ENCODE measurements at regions not wholly inside any gene's neighbourhood (a gene's known extent, or its start where the extent isn't known, plus 50 kb on each side); places are given as distances from the start of the nearest gene placed in this dataset.

DNA sequence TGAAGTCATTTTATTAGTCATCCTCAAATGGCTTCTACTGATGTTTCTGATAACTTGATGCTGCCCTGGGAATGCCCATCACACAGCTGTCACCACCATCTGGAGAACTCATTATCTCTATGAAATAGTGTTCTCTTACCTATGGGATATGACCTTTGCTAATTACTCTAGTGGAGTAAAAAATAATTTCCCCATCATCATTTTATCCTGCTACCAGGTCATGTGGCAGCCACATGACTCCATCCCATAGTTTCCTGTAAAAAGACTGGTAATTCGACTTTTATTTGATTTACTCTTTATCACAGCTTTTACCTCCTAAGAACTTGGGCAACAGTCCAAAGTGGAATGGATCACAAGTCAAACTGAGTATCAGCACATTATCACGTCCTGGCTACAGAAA lies 76.1 kb upstream of the USP25 start:
- TF ChIP-seq EZH2phosphoT487 (IDR thresholded peaks at IDR 0.05; ENCODE audit: borderline replicate concordance, low read depth, low read length), result no peak
- no peak for TF ChIP-seq CTCF (conservative IDR thresholded peaks at IDR 0.05; ENCODE audit: low read length)
- H3K4me3 ChIP-seq (ENCODE audit: low read depth, low read length, poor library complexity, severe bottlenecking), result no peak overlapping the region
- intact Hi-C loops (cut with micrococcal nuclease; ENCODE audit: unreplicated experiment), result no loop called here
- ChIA-PET POLR2A (interaction anchor here (1.2 kb wide), 1 partner anchor 17 kb away, joined by 3 read pairs; no protein-coding TSS in a partner anchor), CTCF (ENCODE audit: unreplicated experiment) (no interaction called here)
- no TSS peak for BruUV-seq (replicated peaks)
- no peak overlapping the region for H3K4me2 ChIP-seq (ENCODE audit: low read length)
- H3K27ac ChIP-seq (ENCODE audit: low read depth, low read length, poor library complexity, severe bottlenecking), result no peak overlapping the region
- H4K20me1 ChIP-seq (ENCODE audit: insufficient read depth, low read length), result no peaks in the 10 kb centered on the region
- no peak overlapping the region for H2AFZ ChIP-seq (ENCODE audit: low read length)
- no peaks in the 10 kb centered on the region for H3K9me2 ChIP-seq (ENCODE audit: insufficient read depth, low read length)
- no peaks in the 10 kb centered on the region for H3K36me3 ChIP-seq (ENCODE audit: insufficient read depth, low read length)
- no peaks in the 10 kb centered on the region for H3K4me1 ChIP-seq (ENCODE audit: insufficient read depth, low read length, poor library complexity, severe bottlenecking)
- no peaks in the 10 kb centered on the region for H3K9me3 ChIP-seq (ENCODE audit: low read length)
- H3K79me2 ChIP-seq (ENCODE audit: insufficient read depth, low read depth, low read length), result no peaks in the 10 kb centered on the region
- DNase-seq (ENCODE audit: low spot score), result no peak

DNA sequence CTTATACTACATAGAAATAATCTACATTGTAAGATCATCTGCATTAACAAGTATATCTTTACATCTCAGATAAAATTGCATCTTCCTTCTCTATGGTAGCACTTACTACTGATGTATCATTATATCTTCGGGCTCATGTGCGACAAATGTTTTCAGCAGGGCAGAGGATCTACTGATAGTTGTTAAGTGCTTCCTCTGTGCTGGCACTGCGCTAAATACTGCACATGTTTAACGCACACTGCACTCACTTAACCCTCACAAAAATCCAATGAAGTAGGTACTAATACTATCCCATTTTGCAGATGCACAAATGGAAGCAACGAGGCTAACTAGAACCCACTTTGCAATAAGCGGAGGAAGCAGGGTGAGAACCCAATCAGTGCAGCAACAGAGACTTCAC lies 75.6 kb upstream of the USP25 start:
- CTCF ChIA-PET (ENCODE audit: unreplicated experiment), result no interaction called here
- POLR2A ChIA-PET, result no interaction called here
- no TSS peak for BruUV-seq (replicated peaks)
- Histone ChIP-seq H3K4me2 (ENCODE audit: low read length) (no peak overlapping the region), H3K9me3 (ENCODE audit: low read length) (no peaks in the 10 kb centered on the region), H3K27ac (ENCODE audit: low read depth, low read length, poor library complexity, severe bottlenecking) (no peak overlapping the region), H3K4me3 (ENCODE audit: low read depth, low read length, poor library complexity, severe bottlenecking) (no peak overlapping the region), H3K9me2 (ENCODE audit: insufficient read depth, low read length) (no peaks in the 10 kb centered on the region), H3K36me3 (ENCODE audit: insufficient read depth, low read length) (no peaks in the 10 kb centered on the region), H3K79me2 (ENCODE audit: insufficient read depth, low read depth, low read length) (no peaks in the 10 kb centered on the region), H3K4me1 (ENCODE audit: insufficient read depth, low read length, poor library complexity, severe bottlenecking) (no peaks in the 10 kb centered on the region), H4K20me1 (ENCODE audit: insufficient read depth, low read length) (no peaks in the 10 kb centered on the region), H2AFZ (ENCODE audit: low read length) (no peak overlapping the region)
- TF ChIP-seq EZH2phosphoT487 (IDR thresholded peaks at IDR 0.05; ENCODE audit: borderline replicate concordance, low read depth, low read length) (no peak), CTCF (conservative IDR thresholded peaks at IDR 0.05; ENCODE audit: low read length) (no peak)
- intact Hi-C loops (cut with micrococcal nuclease; ENCODE audit: unreplicated experiment), result no loop called here
- DNase-seq (ENCODE audit: low spot score), result no peak

GRCh38 chr21:15659753-15660422 lies 69.9 kb upstream of the USP25 start:
- H4K20me1 ChIP-seq (ENCODE audit: insufficient read depth, low read length), result no peaks in the 10 kb centered on the region
- no peak overlapping the region for H2AFZ ChIP-seq (ENCODE audit: low read length)
- no peak overlapping the region for H3K4me3 ChIP-seq (ENCODE audit: low read depth, low read length, poor library complexity, severe bottlenecking)
- intact Hi-C loops (cut with micrococcal nuclease; ENCODE audit: unreplicated experiment), result no loop called here
- no peaks in the 10 kb centered on the region for H3K79me2 ChIP-seq (ENCODE audit: insufficient read depth, low read depth, low read length)
- H3K9me3 ChIP-seq (ENCODE audit: low read length), result no peaks in the 10 kb centered on the region
- H3K9me2 ChIP-seq (ENCODE audit: insufficient read depth, low read length), result no peaks in the 10 kb centered on the region
- BruUV-seq (replicated peaks), result no TSS peak
- ChIA-PET CTCF (ENCODE audit: unreplicated experiment) (no interaction called here), POLR2A (no interaction called here)
- no peak overlapping the region for H3K27ac ChIP-seq (ENCODE audit: low read depth, low read length, poor library complexity, severe bottlenecking)
- TF ChIP-seq CTCF (conservative IDR thresholded peaks at IDR 0.05; ENCODE audit: low read length) (no peak), EZH2phosphoT487 (IDR thresholded peaks at IDR 0.05; ENCODE audit: borderline replicate concordance, low read depth, low read length) (no peak)
- H3K4me2 ChIP-seq (ENCODE audit: low read length), result no peak overlapping the region
- no peak for DNase-seq (ENCODE audit: low spot score)
- H3K36me3 ChIP-seq (ENCODE audit: insufficient read depth, low read length), result no peaks in the 10 kb centered on the region
- no peaks in the 10 kb centered on the region for H3K4me1 ChIP-seq (ENCODE audit: insufficient read depth, low read length, poor library complexity, severe bottlenecking)

Measured in OCI-LY7 (cell line).